ENCODE measurements at regions not wholly inside any gene's neighbourhood (a gene's known extent, or its start where the extent isn't known, plus 50 kb on each side); places are given as distances from the start of the nearest gene placed in this dataset.

GRCh38 chr12:73460212-73460611, 1077.4 kb upstream of the ATXN7L3B start:
- TF ChIP-seq CTCF (conservative IDR thresholded peaks at IDR 0.05; ENCODE audit: low read depth, low read length) (no peak), EZH2 (IDR thresholded peaks at IDR 0.05; ENCODE audit: borderline replicate concordance, low read depth, low read length, poor library complexity, severe bottlenecking) (no peak)

All from A673 (cell line).